ENCODE measurements at regions not wholly inside any gene's neighbourhood (a gene's known extent, or its start where the extent isn't known, plus 50 kb on each side); places are given as distances from the start of the nearest gene placed in this dataset.

GRCh38 chr13:28560612-28561011 lies 65.7 kb upstream of the FLT1 start:
- Mint-ChIP-seq H3K36me3 (ENCODE audit: low read depth) (no peaks in the 10 kb centered on the region), H3K27ac (no peak overlapping the region), H3K4me1 (peaks cover 14% of the 10 kb centered on the region), H3K9me3 (no peaks in the 10 kb centered on the region), H3K4me3 (no peak overlapping the region), H3K27me3 (ENCODE audit: low read depth, poor library complexity) (peaks cover 10% of the 10 kb centered on the region)
- no peak for TF ChIP-seq CTCF (IDR thresholded peaks at IDR 0.05)
- no peak for DNase-seq

GRCh38 chr13:28559636-28560259 lies 64.8 kb upstream of the FLT1 start:
- no peaks in the 10 kb centered on the region for H3K36me3 Mint-ChIP-seq (ENCODE audit: low read depth)
- H3K9me3 Mint-ChIP-seq: no peaks in the 10 kb centered on the region
- no peak overlapping the region for H3K27ac Mint-ChIP-seq
- no peak overlapping the region for H3K4me3 Mint-ChIP-seq
- no peak for TF ChIP-seq CTCF (IDR thresholded peaks at IDR 0.05)
- no peak for DNase-seq
- peaks cover 21% of the 10 kb centered on the region for H3K4me1 Mint-ChIP-seq
- peaks cover 13% of the 10 kb centered on the region for H3K27me3 Mint-ChIP-seq (ENCODE audit: low read depth, poor library complexity)

- Mint-ChIP-seq H3K9me3 (no peaks in the 10 kb centered on the region), H3K4me1 (peaks cover 21% of the 10 kb centered on the region), H3K27ac (peak overlapping the region; percentile 39), H3K27me3 (ENCODE audit: low read depth, poor library complexity) (peaks cover 11% of the 10 kb centered on the region), H3K36me3 (ENCODE audit: low read depth) (no peaks in the 10 kb centered on the region), H3K4me3 (no peak overlapping the region)
- no peak for DNase-seq
- no peak for TF ChIP-seq CTCF (IDR thresholded peaks at IDR 0.05)
Measured at GRCh38 chr13:28558567-28558966, 63.6 kb upstream of the FLT1 start.

- H3K36me3 Mint-ChIP-seq (ENCODE audit: low read depth): no peaks in the 10 kb centered on the region
- peaks cover 21% of the 10 kb centered on the region for H3K4me1 Mint-ChIP-seq
- no peaks in the 10 kb centered on the region for H3K9me3 Mint-ChIP-seq
- no peak for DNase-seq
- peaks cover 11% of the 10 kb centered on the region for H3K27me3 Mint-ChIP-seq (ENCODE audit: low read depth, poor library complexity)
- no peak overlapping the region for H3K27ac Mint-ChIP-seq
- no peak overlapping the region for H3K4me3 Mint-ChIP-seq
- no peak for TF ChIP-seq CTCF (IDR thresholded peaks at IDR 0.05)
Measured at GRCh38 chr13:28557725-28558520, 63.0 kb upstream of the FLT1 start.

- no peak for DNase-seq
- Mint-ChIP-seq H3K36me3 (ENCODE audit: low read depth) (no peaks in the 10 kb centered on the region), H3K27ac (no peak overlapping the region), H3K4me1 (peaks cover 28% of the 10 kb centered on the region), H3K27me3 (ENCODE audit: low read depth, poor library complexity) (peaks cover 19% of the 10 kb centered on the region), H3K9me3 (no peaks in the 10 kb centered on the region), H3K4me3 (no peak overlapping the region)
- no peak for TF ChIP-seq CTCF (IDR thresholded peaks at IDR 0.05)
Measured at GRCh38 chr13:28555096-28555495, 60.2 kb upstream of the FLT1 start.

- H3K4me3 Mint-ChIP-seq: no peak overlapping the region
- peaks cover 32% of the 10 kb centered on the region for H3K4me1 Mint-ChIP-seq
Measured at GRCh38 chr13:28553971-28554370, 59.0 kb upstream of the FLT1 start.

More at GRCh38 chr13:28553971-28554370, 59.0 kb upstream of the FLT1 start:
- DNase-seq: no peak
- H3K27me3 Mint-ChIP-seq (ENCODE audit: low read depth, poor library complexity): peaks cover 20% of the 10 kb centered on the region
- TF ChIP-seq CTCF (IDR thresholded peaks at IDR 0.05): no peak
- no peaks in the 10 kb centered on the region for H3K9me3 Mint-ChIP-seq
- no peak overlapping the region for H3K27ac Mint-ChIP-seq
- no peaks in the 10 kb centered on the region for H3K36me3 Mint-ChIP-seq (ENCODE audit: low read depth)
